ENCODE measurements at regions not wholly inside any gene's neighbourhood (a gene's known extent, or its start where the extent isn't known, plus 50 kb on each side); places are given as distances from the start of the nearest gene placed in this dataset.
"Not testable (repeated sequence)": the region's sequence is repeated elsewhere in the genome, so short reads cannot be mapped to it uniquely, and the experiment has no call there.

DNA sequence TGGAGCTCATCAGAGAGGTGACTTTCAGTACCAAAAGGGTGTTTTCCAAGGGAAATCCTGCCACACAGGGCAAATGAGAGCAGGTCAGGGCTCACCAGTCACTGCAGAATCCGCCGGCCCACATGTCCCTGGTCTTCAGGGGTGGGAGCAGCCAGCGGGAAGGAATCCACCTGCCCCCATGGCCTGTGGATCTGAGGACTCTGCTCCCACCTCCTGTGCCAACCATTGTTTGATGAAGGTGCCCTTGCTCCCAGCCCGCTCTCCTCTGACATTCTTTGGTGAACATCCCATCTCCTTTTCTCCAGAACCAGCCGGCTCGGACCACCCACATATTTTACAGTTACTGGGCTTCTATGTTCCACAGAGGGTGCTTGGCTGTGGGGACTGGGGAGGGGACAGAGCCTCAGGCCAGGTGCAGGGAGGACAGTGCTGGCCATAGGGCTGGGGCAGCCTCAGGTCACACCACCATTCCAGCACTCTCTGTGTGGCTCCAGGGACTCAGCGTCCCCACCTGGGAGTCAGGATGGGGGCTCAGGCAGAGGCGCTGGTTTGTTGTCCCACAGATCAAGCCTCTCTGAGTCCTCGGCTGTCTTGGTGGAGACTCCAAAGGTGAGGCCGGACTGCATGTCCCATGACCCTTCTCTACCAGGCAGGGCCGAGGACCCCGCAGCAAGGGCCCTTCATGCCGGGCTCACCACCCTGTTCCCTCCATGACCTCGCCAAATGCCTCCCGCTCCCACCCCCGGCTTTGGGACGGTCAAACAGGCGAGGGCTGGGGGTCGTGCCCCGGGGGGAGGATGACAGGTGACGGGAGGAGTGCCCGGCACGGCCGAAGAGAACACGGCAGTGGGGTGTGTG, 183.2 kb upstream of the ZNF469 start:
- TF ChIP-seq, protein P1, sequence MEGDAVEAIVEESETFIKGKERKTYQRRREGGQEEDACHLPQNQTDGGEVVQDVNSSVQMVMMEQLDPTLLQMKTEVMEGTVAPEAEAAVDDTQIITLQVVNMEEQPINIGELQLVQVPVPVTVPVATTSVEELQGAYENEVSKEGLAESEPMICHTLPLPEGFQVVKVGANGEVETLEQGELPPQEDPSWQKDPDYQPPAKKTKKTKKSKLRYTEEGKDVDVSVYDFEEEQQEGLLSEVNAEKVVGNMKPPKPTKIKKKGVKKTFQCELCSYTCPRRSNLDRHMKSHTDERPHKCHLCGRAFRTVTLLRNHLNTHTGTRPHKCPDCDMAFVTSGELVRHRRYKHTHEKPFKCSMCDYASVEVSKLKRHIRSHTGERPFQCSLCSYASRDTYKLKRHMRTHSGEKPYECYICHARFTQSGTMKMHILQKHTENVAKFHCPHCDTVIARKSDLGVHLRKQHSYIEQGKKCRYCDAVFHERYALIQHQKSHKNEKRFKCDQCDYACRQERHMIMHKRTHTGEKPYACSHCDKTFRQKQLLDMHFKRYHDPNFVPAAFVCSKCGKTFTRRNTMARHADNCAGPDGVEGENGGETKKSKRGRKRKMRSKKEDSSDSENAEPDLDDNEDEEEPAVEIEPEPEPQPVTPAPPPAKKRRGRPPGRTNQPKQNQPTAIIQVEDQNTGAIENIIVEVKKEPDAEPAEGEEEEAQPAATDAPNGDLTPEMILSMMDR (IDR thresholded peaks at IDR 0.05) = not testable (repeated sequence)
- TF ChIP-seq POLR2A (IDR thresholded peaks at IDR 0.05) = not testable (repeated sequence)
